Activated naive CD8-positive, alpha-beta T cell (primary cell): ENCODE measurements at regions not wholly inside any gene's neighbourhood (a gene's known extent, or its start where the extent isn't known, plus 50 kb on each side); places are given as distances from the start of the nearest gene placed in this dataset.

Experiments used
- H3K27ac Mint-ChIP-seq: one replicate; pipeline ENCODE4 v1.8.0; 2021; ENCODE audit warnings: mixed read lengths
- H3K27me3 Mint-ChIP-seq: one replicate; pipeline ENCODE4 v1.8.0; 2021; ENCODE audit warnings: mixed read lengths
- H3K36me3 Mint-ChIP-seq: one replicate; pipeline ENCODE4 v1.8.0; 2021; ENCODE audit warnings: mixed read lengths
- H3K4me1 Mint-ChIP-seq: one replicate; pipeline ENCODE4 v1.8.0; 2021; ENCODE audit warnings: low read depth, mixed read lengths
- H3K4me3 Mint-ChIP-seq: one replicate; pipeline ENCODE4 v1.8.0; 2021; ENCODE audit warnings: mild to moderate bottlenecking, mixed read lengths
- H3K9me3 Mint-ChIP-seq: one replicate; pipeline ENCODE4 v1.8.0; 2021; ENCODE audit warnings: low read depth, mixed read lengths

DNA sequence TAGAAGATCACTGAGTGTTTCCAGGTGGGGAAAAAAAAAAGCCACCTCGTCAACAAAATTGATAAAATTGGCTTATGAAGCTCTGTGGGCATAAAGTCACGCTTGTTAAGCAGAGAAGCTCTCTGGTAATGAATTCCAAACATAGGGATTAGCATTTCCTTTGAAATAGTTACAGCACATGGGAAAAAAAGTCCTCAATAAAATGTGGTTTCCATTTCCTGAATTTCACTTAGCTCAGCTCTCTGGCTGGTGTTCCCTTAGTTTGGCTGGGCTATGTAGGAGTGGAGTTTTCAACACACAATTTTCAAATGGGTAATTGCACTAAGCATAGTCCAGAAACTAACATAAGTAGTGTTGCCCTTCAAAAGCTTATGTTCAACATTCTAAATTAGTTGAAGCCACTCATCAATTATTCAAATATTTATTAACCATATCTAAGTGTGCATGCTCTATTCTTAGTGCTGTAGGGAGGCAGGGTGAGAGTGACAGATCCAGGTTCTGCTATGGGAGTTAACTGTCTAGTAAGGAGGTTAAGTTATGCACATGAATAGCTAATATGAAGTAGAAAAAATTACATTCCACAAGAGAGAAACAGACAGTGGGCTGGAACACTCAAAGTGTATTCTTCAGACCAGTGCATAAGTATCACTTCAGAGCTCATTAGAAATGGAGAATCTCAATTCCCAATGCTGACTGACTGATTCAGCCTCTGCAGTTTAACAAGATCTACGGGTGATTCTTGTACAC is 445.7 kb downstream of the SMARCA1 start:
- Mint-ChIP-seq H3K36me3 (no peaks in the 10 kb centered on the region), H3K9me3 (no peaks in the 10 kb centered on the region), H3K27ac (no peak overlapping the region), H3K4me1 (no peaks in the 10 kb centered on the region), H3K4me3 (no peak overlapping the region), H3K27me3 (no peaks in the 10 kb centered on the region)

GRCh38 chrX:129071390-129071789 is 451.9 kb downstream of the SMARCA1 start:
- Mint-ChIP-seq H3K27me3 (no peaks in the 10 kb centered on the region), H3K4me1 (no peaks in the 10 kb centered on the region), H3K4me3 (no peak overlapping the region), H3K27ac (no peak overlapping the region), H3K9me3 (no peaks in the 10 kb centered on the region), H3K36me3 (no peaks in the 10 kb centered on the region)

GRCh38 chrX:129065895-129066294 is 457.4 kb downstream of the SMARCA1 start:
- Mint-ChIP-seq H3K36me3 (no peaks in the 10 kb centered on the region), H3K27me3 (no peaks in the 10 kb centered on the region), H3K27ac (no peak overlapping the region), H3K9me3 (no peaks in the 10 kb centered on the region), H3K4me3 (no peak overlapping the region), H3K4me1 (no peaks in the 10 kb centered on the region)

GRCh38 chrX:129058405-129058804 is 464.9 kb downstream of the SMARCA1 start:
- H3K27ac Mint-ChIP-seq = no peak overlapping the region
- no peaks in the 10 kb centered on the region for H3K4me1 Mint-ChIP-seq
- H3K4me3 Mint-ChIP-seq = no peak overlapping the region
- no peaks in the 10 kb centered on the region for H3K36me3 Mint-ChIP-seq
- no peaks in the 10 kb centered on the region for H3K9me3 Mint-ChIP-seq
- no peaks in the 10 kb centered on the region for H3K27me3 Mint-ChIP-seq

DNA sequence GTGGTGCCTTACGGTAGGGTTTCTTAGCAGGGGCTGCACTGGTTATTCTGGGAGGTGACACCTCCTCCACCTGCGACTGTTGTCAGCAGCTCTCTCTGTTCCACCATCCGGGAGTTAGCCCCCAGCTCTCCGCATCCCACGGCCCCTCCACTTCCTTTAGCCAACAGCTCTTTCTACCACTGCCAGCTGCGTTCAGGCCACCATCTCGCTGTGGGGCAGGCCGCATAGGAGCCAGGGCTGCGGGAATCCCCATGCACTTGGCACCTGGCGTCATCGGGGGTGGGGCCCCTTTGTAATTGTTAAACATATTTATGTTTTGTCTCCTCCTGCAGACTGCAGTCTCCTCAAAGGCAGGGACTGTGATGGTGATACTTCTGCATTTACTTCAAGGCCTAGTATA is 480.2 kb downstream of the SMARCA1 start:
- Mint-ChIP-seq H3K4me1 (no peaks in the 10 kb centered on the region), H3K27ac (no peak overlapping the region), H3K4me3 (no peak overlapping the region), H3K36me3 (no peaks in the 10 kb centered on the region), H3K9me3 (no peaks in the 10 kb centered on the region), H3K27me3 (no peaks in the 10 kb centered on the region)

DNA sequence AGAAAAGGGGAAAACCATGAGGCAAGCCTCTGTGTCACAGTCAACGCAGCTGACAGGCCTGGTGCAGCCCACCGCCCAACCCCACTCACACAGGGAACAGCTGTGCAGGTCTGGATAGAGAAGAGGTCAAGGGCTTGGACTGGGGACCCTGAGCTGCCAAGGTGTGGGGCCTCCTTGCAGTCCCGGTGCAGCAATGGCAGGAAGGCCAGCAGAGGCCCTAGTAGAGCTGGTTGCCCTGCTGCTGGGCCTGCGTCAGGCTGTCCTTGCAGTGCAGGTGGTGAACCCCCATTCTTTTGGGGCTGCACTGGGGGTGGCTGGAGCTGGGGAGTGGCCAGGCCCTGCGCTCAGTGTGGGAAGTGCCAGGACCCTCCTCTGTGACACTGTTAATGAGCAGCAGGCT is 482.0 kb downstream of the SMARCA1 start:
- no peaks in the 10 kb centered on the region for H3K4me1 Mint-ChIP-seq
- no peak overlapping the region for H3K4me3 Mint-ChIP-seq
- H3K9me3 Mint-ChIP-seq = no peaks in the 10 kb centered on the region
- no peaks in the 10 kb centered on the region for H3K36me3 Mint-ChIP-seq
- H3K27me3 Mint-ChIP-seq = no peaks in the 10 kb centered on the region
- H3K27ac Mint-ChIP-seq = no peak overlapping the region

DNA sequence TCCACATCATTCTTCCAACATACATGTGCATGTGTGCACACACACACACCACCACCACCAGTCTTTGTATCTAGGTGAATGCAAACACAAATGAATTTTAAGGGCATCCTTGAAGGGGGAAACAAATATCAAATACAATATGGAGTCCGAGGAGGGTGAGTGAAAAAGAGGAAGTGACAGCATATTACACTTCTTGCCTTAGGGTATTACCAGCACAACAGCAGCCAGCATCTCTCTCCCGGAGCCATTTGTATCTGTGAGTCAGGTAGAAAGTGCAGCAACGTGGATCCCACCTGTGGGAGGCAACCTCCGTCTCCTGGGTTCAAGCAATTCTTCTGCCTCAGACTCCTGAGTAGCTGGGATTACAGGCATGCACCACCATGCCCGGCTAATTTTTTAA is 483.2 kb downstream of the SMARCA1 start:
- H3K9me3 Mint-ChIP-seq = no peaks in the 10 kb centered on the region
- no peaks in the 10 kb centered on the region for H3K27me3 Mint-ChIP-seq
- no peak overlapping the region for H3K4me3 Mint-ChIP-seq
- H3K4me1 Mint-ChIP-seq = no peaks in the 10 kb centered on the region
- H3K36me3 Mint-ChIP-seq = no peaks in the 10 kb centered on the region
- H3K27ac Mint-ChIP-seq = no peak overlapping the region

DNA sequence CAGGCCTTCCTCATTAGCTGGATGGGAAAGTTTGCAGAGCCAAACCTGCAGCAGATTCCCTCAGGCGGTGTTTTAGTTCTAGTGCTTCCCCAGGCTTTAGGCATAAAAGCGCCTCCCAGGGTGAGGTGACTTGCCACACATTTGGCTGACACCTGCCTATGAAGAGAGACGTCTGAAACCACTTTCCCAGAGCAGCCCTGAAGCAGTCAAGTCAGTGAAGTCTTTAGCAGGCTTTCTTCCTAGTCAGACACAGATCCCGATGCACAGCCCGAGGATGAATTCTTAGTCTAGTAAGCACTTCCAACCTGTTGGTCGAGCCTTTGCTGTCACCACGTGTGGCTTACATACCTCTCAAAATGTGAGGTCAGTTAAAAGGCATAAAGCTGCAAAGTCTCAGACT is 484.1 kb downstream of the SMARCA1 start:
- no peak overlapping the region for H3K4me3 Mint-ChIP-seq
- no peaks in the 10 kb centered on the region for H3K4me1 Mint-ChIP-seq

DNA sequence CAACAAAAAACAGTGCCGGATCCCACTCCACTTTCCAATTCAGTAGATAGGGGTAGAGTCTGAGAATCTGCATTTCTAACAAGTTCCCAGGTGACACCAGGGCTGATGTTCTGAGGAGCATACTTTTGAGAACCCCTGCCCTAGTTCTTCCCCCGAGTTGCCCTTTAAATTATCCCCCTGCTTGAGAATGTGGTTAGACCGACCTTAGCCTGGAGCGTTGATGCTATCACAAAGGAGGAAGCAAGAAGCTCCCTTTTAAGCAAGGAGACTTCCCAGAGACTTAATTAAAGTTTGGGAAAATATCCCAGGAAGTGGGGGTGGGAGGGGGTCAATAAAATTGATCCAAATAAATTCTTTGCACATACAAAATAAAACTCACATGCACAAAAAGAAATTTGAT is 485.9 kb downstream of the SMARCA1 start:
- no peaks in the 10 kb centered on the region for H3K9me3 Mint-ChIP-seq
- H3K36me3 Mint-ChIP-seq = no peaks in the 10 kb centered on the region
- H3K4me3 Mint-ChIP-seq = no peak overlapping the region
- no peak overlapping the region for H3K27ac Mint-ChIP-seq
- no peaks in the 10 kb centered on the region for H3K4me1 Mint-ChIP-seq
- no peaks in the 10 kb centered on the region for H3K27me3 Mint-ChIP-seq

More for the DNA sequence above, 484.1 kb downstream of the SMARCA1 start:
- Mint-ChIP-seq H3K9me3 (no peaks in the 10 kb centered on the region), H3K27ac (no peak overlapping the region), H3K36me3 (no peaks in the 10 kb centered on the region), H3K27me3 (no peaks in the 10 kb centered on the region)

DNA sequence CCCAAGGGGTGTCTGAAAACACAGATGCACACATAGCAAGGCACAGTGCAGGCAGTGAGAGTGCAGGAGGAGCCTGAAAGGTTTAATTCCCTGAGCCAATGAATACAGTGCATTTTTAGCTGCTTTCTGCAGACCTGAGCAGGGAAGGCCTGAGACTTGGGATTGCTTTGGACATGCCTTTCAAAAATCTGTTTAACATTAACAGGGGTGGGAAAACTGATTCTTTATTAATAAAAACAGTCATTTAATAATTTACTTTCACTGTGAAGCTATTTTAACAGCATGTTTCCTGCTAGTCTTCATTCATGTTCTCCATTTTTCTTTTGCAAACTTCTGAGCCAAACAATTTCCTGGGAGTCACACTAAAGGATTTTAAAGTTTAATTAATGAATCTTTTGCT is 488.1 kb downstream of the SMARCA1 start:
- Mint-ChIP-seq H3K36me3 (no peaks in the 10 kb centered on the region), H3K4me1 (no peaks in the 10 kb centered on the region), H3K9me3 (no peaks in the 10 kb centered on the region), H3K4me3 (no peak overlapping the region), H3K27ac (no peak overlapping the region), H3K27me3 (no peaks in the 10 kb centered on the region)

DNA sequence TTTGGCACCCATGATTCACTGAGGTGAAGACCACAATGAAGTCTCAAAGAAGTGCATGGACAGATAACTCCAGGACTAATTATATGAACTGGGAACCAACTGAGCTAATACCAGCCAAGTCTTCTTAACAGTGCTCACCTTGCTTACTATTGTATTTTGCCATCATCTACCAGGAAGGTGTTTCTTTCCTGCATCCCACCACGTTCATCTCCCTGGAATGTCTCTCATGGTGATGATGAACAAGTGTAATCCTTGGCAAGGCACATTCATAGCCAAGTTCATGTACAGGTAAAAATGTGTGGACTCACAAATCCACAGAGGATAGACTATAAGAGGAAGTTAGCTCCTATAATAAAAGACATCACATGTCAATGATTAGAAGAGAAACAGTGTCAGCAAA is 489.1 kb downstream of the SMARCA1 start:
- Mint-ChIP-seq H3K9me3 (no peaks in the 10 kb centered on the region), H3K36me3 (no peaks in the 10 kb centered on the region), H3K27ac (no peak overlapping the region), H3K4me1 (no peaks in the 10 kb centered on the region), H3K27me3 (no peaks in the 10 kb centered on the region), H3K4me3 (no peak overlapping the region)

- Mint-ChIP-seq H3K4me1 (no peaks in the 10 kb centered on the region), H3K27me3 (no peaks in the 10 kb centered on the region), H3K9me3 (no peaks in the 10 kb centered on the region), H3K4me3 (no peak overlapping the region), H3K27ac (no peak overlapping the region), H3K36me3 (no peaks in the 10 kb centered on the region)
Observed at GRCh38 chrX:129026202-129026601, 497.1 kb downstream of the SMARCA1 start.

GRCh38 chrX:129025376-129025775 is 497.9 kb downstream of the SMARCA1 start:
- no peaks in the 10 kb centered on the region for H3K36me3 Mint-ChIP-seq
- H3K27me3 Mint-ChIP-seq = no peaks in the 10 kb centered on the region
- H3K9me3 Mint-ChIP-seq = no peaks in the 10 kb centered on the region
- H3K4me3 Mint-ChIP-seq = no peak overlapping the region
- H3K27ac Mint-ChIP-seq = no peak overlapping the region
- H3K4me1 Mint-ChIP-seq = no peaks in the 10 kb centered on the region

DNA sequence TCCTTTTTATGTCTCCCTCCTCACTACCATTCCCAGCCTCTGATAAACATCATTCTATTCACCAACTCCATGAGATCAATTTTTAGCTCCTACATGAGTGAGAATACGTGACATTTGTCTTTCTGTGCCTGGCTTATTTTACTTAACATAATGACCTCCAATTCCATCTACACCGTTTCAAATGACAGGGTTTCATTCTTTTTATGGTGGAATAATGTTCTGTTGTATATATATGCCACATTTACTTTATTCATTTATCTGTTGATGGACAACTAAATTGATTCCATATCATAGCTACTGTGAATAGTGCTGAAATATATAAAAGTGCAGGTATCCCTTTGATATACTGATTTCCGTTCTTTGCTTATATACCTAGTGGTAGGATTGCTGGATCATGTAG is 503.9 kb downstream of the SMARCA1 start:
- H3K9me3 Mint-ChIP-seq = no peaks in the 10 kb centered on the region
- H3K27ac Mint-ChIP-seq = no peak overlapping the region
- no peak overlapping the region for H3K4me3 Mint-ChIP-seq
- H3K4me1 Mint-ChIP-seq = no peaks in the 10 kb centered on the region
- H3K36me3 Mint-ChIP-seq = no peaks in the 10 kb centered on the region
- H3K27me3 Mint-ChIP-seq = no peaks in the 10 kb centered on the region

GRCh38 chrX:129015381-129015780 is 507.9 kb downstream of the SMARCA1 start:
- Mint-ChIP-seq H3K27ac (no peak overlapping the region), H3K4me3 (no peak overlapping the region), H3K27me3 (no peaks in the 10 kb centered on the region), H3K9me3 (no peaks in the 10 kb centered on the region), H3K4me1 (no peaks in the 10 kb centered on the region), H3K36me3 (no peaks in the 10 kb centered on the region)

- Mint-ChIP-seq H3K9me3 (no peaks in the 10 kb centered on the region), H3K27me3 (no peaks in the 10 kb centered on the region), H3K27ac (no peak overlapping the region), H3K4me3 (no peak overlapping the region), H3K36me3 (no peaks in the 10 kb centered on the region), H3K4me1 (no peaks in the 10 kb centered on the region)
Observed at GRCh38 chrX:129013574-129013973, 509.7 kb downstream of the SMARCA1 start.
